SH-SY5Y (cell line): ENCODE measurements at regions not wholly inside any gene's neighbourhood (a gene's known extent, or its start where the extent isn't known, plus 50 kb on each side); places are given as distances from the start of the nearest gene placed in this dataset.

Experiments used
- GATA2 ChIP-seq: IDR thresholded peaks from 2 replicates; pipeline ENCODE4 v1.6.1; 2011; ENCODE audit warnings: mild to moderate bottlenecking, low read depth, low read length
- GATA3 ChIP-seq: IDR thresholded peaks from 2 replicates; pipeline ENCODE4 v1.6.1; 2011; ENCODE audit warnings: low read depth, mild to moderate bottlenecking, low read length, moderate library complexity

DNA sequence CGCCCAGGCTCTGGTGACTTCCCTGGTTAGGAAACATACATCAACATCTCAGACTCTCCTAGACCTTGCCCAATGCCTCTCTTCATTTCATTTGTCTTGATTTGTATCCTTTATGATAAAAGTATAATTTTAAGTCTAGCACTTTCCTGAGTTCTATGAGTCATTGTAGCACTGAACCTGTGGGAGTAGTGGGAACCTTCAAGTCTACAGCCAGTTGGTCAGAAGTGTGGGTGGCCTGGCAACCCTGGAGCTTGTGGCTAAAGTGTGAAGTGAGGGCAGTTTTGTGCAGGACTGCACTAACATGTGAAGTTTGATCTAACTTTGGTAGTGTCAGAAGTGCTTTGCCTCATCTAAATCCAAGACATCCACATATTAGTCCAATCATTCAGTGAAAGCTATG lies 259.3 kb upstream of the IGFBP7 start:
- TF ChIP-seq GATA2 (no peak), GATA3 (no peak)

DNA sequence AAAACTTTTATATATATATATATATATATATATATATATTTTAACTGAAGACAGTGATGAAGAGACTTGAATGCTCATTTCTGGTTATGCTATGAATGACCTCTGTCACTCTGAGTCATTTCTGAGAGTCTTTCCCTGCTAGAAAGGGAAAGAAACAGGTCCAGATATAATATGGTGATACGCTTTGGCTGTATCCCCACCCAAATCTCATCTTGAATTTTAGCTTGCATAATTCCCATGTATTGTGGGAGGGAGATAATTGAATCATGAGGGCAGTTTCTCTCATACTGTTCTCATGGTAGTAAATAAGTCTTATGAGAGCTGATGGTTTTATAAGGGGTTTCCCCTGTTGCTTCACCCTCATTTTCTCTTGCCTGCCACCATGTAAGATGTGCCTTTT lies 254.1 kb upstream of the IGFBP7 start:
- TF ChIP-seq GATA2 (no peak), GATA3 (no peak)

DNA sequence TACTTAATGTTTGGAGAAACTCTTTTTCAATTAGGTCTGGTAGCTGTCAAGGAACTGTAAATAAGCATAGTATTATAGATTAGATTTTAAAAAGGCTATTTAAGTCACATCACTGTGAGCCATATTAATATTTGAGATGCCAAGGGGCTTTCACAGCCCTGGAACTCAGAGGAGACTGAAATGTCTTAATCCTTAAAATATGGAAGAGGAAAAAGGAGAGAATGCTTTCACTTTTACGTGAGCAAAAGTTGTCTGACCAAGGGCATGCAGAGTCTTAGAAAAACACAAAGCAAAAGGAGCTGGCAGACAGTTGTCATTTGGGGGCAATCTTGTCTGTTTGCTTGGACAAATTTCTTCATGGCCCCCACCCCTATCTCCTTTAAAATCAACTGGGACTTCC lies 253.2 kb upstream of the IGFBP7 start:
- TF ChIP-seq GATA2 (no peak), GATA3 (no peak)

DNA sequence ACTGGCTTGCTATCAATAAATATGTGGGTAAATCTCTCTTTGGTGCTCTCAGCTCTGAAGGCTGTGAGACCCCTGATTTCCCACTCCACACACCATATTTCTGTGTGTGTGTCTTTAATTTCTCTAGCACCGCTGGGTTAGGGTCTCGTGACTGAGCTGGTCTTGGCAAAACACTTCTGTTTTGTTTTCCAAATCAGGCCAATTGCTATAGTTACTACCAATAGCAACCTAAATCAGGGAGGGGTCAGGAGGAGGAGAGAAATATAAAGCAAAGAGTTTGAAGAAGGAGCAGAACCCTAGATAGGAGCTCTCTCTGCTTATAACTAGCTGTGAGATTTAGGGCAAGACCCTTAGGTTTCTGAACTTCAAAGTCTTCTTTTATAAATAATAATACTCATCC lies 250.5 kb upstream of the IGFBP7 start:
- TF ChIP-seq GATA3 (no peak), GATA2 (no peak)

DNA sequence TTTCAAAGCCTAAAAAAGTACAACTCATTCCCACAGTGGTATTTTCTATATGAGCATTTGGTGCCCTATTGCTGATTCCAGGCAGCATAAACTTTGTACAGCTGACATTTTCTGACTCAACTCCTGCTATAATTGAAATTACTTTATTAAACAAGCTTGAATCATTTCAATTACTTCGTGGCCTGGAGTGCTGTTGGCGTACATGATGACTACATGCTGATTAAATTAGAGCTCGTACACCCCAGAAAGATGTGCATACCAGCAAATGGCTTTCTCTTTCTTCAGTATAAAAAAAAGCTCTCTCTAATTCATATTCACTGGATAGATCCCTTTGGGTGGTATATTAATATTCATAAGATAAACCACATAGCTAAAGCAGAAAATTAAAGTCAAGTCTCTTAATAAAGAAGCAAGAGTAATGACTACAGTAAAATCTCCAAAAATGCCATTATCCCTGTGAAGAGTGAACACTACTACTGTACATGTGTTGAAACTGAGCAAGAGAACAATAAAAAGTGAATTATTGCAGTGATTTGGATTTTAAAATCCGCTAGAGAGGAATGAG lies 245.0 kb upstream of the IGFBP7 start:
- TF ChIP-seq GATA3 = no peak
- TF ChIP-seq GATA2 = no peak

DNA sequence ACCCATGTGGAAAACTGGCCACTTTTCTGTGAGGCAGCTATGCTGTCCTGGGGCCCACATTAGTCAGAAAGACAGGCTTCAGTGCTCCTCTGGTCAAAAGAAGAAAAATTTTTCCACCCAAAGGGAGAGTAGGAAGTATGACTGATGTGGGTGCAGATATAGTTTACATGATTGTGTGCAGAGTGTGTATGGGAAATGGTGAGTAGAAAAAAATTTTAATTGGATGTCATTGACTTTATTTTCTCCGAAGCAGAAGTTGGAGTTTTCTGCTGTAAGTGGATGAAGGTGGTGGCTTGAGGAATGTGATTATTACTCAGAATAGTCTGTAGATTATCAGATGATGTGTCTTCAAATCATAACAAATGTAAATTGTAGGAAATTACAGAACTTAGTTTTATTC lies 241.5 kb upstream of the IGFBP7 start:
- TF ChIP-seq GATA3 = no peak
- no peak for TF ChIP-seq GATA2

DNA sequence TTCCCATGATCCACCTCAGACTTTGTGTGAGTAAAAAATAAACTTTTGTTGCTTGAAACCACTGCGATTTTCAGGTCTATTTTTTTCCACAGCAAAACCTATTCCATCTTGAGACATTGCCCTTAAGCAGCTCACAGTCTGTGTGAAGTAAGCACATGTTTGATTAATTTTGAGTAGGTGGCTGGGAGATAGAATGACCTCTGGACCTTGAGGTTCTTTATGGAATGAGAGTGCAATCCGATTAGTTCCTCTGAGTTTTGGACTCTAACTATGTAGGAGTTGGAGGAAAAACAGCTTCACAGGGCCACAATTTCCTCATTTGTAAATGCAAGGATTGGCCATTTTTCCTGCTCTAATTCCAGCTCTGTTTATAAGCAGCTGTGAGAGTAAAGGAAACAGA lies 234.1 kb upstream of the IGFBP7 start:
- no peak for TF ChIP-seq GATA3
- no peak for TF ChIP-seq GATA2

DNA sequence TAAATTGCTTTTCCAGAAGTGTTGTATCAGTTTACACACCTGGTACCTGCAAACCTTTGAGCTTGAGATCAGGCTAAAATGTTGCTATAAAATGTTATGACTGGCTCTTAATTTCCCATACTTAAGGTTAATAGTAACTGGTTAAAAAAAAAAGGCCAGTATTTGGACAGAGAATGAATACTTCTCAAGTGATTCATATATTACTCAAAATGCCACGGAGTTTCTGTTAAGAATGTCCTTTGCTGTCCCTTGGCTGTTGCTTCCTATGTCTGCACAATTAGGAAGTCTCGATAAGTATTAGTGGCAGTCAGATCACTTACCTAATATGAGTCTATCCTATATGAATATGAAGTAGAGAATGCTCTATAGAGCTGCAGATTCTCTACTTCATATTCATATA lies 232.2 kb upstream of the IGFBP7 start:
- TF ChIP-seq GATA2 (no peak), GATA3 (no peak)

DNA sequence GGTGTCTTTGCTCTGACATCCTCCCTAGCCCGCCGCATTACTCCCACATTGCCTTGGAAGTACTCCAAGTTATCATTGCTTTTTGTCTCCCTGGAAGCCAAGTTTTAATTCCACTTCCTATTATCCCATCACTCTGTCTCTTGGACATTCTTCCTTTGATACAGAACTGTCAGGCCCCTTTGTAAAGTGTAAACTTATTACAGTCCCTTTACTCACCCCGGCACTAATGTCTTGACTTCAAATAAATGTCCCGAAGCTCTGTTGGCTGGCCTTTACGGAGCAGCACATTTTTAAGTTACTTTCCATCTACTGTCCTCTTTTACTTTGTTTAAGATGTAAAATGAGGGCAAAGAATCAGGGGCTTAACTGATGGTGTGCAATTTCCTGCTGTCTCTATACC lies 223.5 kb upstream of the IGFBP7 start:
- TF ChIP-seq GATA3 (no peak), GATA2 (no peak)

DNA sequence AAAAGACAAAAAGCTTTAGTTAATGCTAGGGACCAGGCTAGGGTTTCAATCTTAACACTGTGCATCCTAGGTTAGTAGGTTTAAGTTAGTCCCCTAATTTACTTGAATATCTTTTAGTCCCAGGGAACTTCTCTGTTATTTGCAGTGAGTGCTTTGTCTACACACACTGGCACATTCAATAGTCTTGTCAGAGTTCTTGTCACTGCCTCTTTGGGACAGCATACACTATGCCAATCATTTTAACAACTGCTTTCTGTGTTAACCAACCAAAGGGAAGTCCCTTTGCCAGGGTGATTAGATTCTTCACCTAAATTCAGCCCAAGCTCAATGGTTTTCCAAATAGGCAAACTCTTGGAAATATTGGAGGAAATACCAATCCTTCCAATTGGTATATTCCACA lies 221.8 kb upstream of the IGFBP7 start:
- TF ChIP-seq GATA2 (no peak), GATA3 (no peak)

DNA sequence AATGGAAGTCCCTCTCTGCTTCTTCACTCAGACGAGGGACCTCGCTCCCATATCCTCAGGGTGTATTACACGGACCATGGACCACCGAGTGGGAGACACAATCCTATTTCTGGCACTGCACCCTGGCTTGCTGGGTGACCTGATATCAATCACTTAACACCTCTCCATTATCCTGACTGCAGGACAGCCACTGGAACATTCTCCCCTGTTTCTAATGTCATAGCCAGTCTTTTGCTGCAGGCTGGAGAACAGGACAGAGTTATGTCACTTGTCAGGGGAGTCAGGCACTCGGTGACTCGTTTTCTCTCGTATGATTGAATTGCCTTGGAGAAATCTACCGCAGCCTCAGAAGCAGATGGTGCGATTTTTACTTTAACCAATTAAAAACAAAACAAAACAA lies 219.1 kb upstream of the IGFBP7 start:
- no peak for TF ChIP-seq GATA2
- no peak for TF ChIP-seq GATA3

DNA sequence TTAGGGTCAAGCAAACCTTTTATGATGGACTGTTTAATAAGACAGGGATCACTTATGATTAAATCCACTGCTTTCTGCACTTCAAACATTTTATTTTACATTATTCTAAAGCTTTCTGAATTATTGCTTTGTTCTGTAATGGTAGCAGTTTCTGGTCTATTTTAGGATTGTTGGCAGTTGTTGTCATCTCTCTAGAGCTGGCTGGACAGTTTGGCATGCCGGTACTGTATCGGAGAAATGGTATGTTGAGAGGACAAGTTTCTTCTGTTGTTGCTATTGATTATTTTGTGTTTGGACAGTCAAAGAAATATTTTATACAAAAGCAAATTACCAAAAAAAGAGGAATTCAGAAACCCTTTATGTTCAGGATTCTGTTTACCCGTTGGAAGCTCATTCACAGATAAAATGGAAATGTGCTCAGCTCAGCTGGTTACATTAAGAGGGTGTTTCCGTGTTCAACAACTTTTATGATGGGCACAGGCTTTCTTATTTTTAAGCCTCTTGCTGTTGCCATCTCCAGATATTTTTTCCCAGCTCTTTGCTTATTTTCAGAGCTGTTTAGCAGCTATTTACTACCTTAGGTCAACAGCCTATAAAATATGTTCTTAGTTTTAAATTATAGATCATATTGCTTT lies 214.6 kb upstream of the IGFBP7 start:
- TF ChIP-seq GATA3 = no peak
- no peak for TF ChIP-seq GATA2

DNA sequence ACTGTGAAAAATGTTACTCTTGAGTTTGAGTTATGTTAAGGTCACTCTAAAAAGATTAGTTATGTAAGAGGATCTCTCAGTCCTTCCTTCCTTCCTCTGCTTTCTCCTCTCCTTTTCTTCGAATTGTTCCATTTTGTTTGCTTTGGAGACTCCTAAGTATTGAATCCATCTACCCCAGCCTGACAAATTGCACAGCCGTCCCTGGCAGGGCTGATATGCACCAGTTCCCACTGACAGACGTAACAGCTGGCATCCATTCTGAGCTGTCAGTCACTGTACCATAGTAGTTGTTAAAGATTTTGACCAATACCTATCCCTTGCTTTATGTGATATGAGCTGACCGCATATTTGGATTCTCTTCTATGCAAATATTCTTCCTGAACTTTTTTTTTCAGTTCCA lies 210.7 kb upstream of the IGFBP7 start:
- TF ChIP-seq GATA3 = no peak
- TF ChIP-seq GATA2 = no peak

DNA sequence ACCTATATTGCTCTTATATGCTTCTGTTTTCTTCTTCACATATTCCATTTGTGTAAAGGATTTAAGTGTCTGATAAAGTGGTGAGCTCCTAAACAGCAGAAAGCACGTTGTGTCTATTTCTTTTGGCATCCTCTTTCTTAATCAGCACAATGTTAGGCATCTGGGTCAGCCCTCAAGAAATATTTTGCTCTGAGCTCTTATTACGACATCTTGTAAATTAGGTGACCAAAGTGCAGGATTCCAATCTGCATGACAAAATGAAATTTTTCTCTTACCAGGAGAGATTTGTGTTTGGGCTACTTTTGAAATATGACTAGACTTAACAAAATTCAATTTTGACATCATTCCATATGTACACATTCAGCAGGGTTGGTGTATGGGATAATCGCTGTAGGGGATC lies 210.0 kb upstream of the IGFBP7 start:
- TF ChIP-seq GATA3 (no peak), GATA2 (no peak)

DNA sequence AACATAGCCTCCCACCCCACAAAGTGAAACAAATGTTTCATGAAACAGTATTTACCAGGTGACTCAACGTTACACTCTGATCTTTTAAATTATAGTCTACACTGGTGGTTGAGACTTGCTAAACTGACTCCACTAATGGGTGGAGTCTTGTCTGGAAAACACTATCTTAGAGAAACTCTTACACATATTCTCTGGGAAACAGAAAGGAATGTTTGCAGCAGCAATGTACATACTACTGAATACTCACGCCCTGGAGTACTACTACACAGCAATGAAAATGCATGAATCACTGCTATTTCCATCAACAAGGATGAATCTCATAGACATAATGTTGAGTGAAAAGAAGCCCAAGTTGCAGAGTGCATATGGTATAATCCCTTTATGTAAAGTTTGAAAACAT lies 208.5 kb upstream of the IGFBP7 start:
- TF ChIP-seq GATA3 (no peak), GATA2 (no peak)

DNA sequence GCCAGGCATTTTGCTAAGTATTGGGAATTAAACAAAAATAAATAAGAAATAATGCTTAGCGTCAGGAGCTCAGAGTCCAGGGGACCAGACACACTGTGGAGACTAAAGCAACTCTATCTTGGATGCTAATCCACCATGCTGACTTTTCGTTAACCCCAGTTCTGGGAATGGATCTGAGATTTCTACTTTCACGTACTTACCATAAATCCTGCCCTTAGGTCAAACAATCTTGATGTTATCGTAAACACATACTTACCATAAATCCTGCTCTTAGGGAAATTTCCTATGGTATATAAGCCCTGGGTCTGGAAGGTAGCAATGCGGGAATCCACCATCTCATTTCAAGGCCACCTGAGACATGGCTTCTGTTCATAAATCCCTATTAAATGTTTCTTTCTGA lies 204.5 kb upstream of the IGFBP7 start:
- TF ChIP-seq GATA3 (no peak), GATA2 (no peak)

DNA sequence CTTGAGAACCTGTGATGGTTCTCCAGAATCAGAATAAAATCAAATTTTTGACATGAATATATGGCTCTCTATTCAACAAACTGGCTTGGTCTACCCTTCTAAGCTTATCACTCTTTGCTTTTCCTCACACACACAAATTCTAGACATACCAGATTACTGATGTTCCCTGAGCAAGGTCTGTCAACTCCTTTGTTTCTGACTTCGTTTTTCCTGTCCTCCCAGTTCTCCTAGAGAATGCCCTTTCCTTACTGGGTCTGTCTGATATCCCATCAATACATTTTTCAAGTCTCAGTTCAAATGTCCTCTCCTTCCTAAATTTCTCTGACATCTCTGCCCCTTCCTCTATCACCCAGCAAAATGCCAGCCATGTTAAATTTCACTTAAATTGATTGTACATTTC lies 202.1 kb upstream of the IGFBP7 start:
- TF ChIP-seq GATA2 (no peak), GATA3 (no peak)
